ENCODE measurements at regions not wholly inside any gene's neighbourhood (a gene's known extent, or its start where the extent isn't known, plus 50 kb on each side); places are given as distances from the start of the nearest gene placed in this dataset.

- no peak for TF ChIP-seq POLR2AphosphoS5 (IDR thresholded peaks at IDR 0.05; ENCODE audit: low read depth, low read length)
- TF ChIP-seq POLR2A (IDR thresholded peaks at IDR 0.05; ENCODE audit: low read depth, low read length), result no peak
- no peak for TF ChIP-seq POU2F2 (IDR thresholded peaks at IDR 0.05; ENCODE audit: low read depth, low read length)
- TF ChIP-seq TAF1 (IDR thresholded peaks at IDR 0.05; ENCODE audit: low read depth, low read length), result no peak
- TF ChIP-seq SPI1 (IDR thresholded peaks at IDR 0.05; ENCODE audit: low read depth, low read length), result no peak
Observed at GRCh38 chr10:94172332-94172731, 178.6 kb downstream of the PLCE1 start.

All from GM12891 (cell line).